ENCODE measurements at regions not wholly inside any gene's neighbourhood (a gene's known extent, or its start where the extent isn't known, plus 50 kb on each side); places are given as distances from the start of the nearest gene placed in this dataset.

- Mint-ChIP-seq H3K36me3 (peaks cover 4% of the 10 kb centered on the region; the same call in 1 of the 2 replicates), H3K27me3 (ENCODE audit: low read depth) (no peaks in the 10 kb centered on the region), H3K9me3 (peaks cover 8% of the 10 kb centered on the region), H3K4me1 (peaks cover 21% of the 10 kb centered on the region), H3K4me3 (no peak overlapping the region), H3K27ac (no peak overlapping the region)
- POLR2A ChIA-PET: no interaction called here
- CTCF ChIA-PET: no interaction called here
- TF ChIP-seq TEAD4 (CRISPR knock-in tag; IDR thresholded peaks at IDR 0.05) (no peak), AR (CRISPR knock-in tag; IDR thresholded peaks at IDR 0.05) (no peak), ZNF263 (CRISPR knock-in tag; IDR thresholded peaks at IDR 0.05; ENCODE audit: low read depth) (no peak), CREB1 (CRISPR knock-in tag; IDR thresholded peaks at IDR 0.05) (no peak), JUN (CRISPR knock-in tag; IDR thresholded peaks at IDR 0.05) (no peak), ERG (CRISPR knock-in tag; IDR thresholded peaks at IDR 0.05) (no peak), ZSCAN18 (CRISPR knock-in tag; IDR thresholded peaks at IDR 0.05) (no peak), CTCF (IDR thresholded peaks at IDR 0.05) (no peak), SMAD4 (CRISPR knock-in tag; IDR thresholded peaks at IDR 0.05) (no peak), TP53 (CRISPR knock-in tag; IDR thresholded peaks at IDR 0.05) (no peak), TCF7 (CRISPR knock-in tag; IDR thresholded peaks at IDR 0.05; ENCODE audit: low read depth) (no peak), CBFB (CRISPR knock-in tag; IDR thresholded peaks at IDR 0.05; ENCODE audit: low read depth) (no peak), RELA (CRISPR knock-in tag; IDR thresholded peaks at IDR 0.05; ENCODE audit: borderline replicate concordance) (no peak), ZNF425 (CRISPR knock-in tag; conservative IDR thresholded peaks at IDR 0.05) (no peak), AFF4 (CRISPR knock-in tag; IDR thresholded peaks at IDR 0.05; ENCODE audit: borderline replicate concordance) (no peak), GABPB1 (CRISPR knock-in tag; IDR thresholded peaks at IDR 0.05) (no peak), IRF2 (CRISPR knock-in tag; IDR thresholded peaks at IDR 0.05; ENCODE audit: borderline replicate concordance, low read depth) (no peak), ETV6 (CRISPR knock-in tag; IDR thresholded peaks at IDR 0.05) (no peak), FOXJ3 (CRISPR knock-in tag; IDR thresholded peaks at IDR 0.05; ENCODE audit: borderline replicate concordance) (no peak), E2F1 (CRISPR knock-in tag; IDR thresholded peaks at IDR 0.05) (no peak)
- ATAC-seq (no peak), DNase-seq (ENCODE audit: low spot score) (no peak)
Measured at GRCh38 chr12:47382305-47382704, 302.5 kb upstream of the AMIGO2 start.

Measured in WTC11 (cell line).